Uterus (tissue), 2 donors: ENCODE measurements at regions not wholly inside any gene's neighbourhood (a gene's known extent, or its start where the extent isn't known, plus 50 kb on each side); places are given as distances from the start of the nearest gene placed in this dataset.

Experiments
- POLR2A ChIP-seq, 2 donors: fragments of 450-650 bp; IDR thresholded peaks; one replicate each; pipeline ENCODE4 v1.6.1; 2016; ENCODE audit warnings: antibody characterized with exemption in 2 of 2, mild to moderate bottlenecking in 1 of 2, moderate library complexity in 1 of 2
- TF ChIP-seq, protein P1 (sequence below), 4 experiments: fragments of 200-600 bp in 2 of 4; fragments of 450-650 bp in 2 of 4; sonication (generic) in 2 of 4; IDR thresholded peaks; one replicate each; pipeline ENCODE4 v1.5.1; 2016 to 2019; ENCODE audit warnings: antibody characterized with exemption in 4 of 4, mild to moderate bottlenecking in 2 of 4, moderate library complexity in 1 of 4

DNA sequence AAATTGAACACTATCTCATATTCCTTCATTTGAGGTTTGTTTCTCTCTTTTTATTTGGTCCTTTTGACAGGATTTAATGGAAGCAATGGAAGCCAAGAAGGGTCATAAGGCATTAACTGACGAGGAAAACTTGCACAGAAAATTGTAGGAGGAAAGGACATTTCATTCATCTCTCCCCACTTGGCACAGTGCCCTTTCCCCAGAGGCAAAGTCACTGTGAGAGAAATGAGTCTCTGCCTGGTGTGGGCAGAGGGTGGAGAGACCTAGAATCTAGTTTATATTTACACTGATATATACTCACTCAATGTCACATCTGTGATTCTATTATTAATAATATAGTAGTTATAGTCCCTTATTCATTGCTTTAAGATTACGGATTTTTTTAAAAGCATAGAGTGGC, 324.6 kb upstream of the IL12A start:
- TF ChIP-seq, protein P1, sequence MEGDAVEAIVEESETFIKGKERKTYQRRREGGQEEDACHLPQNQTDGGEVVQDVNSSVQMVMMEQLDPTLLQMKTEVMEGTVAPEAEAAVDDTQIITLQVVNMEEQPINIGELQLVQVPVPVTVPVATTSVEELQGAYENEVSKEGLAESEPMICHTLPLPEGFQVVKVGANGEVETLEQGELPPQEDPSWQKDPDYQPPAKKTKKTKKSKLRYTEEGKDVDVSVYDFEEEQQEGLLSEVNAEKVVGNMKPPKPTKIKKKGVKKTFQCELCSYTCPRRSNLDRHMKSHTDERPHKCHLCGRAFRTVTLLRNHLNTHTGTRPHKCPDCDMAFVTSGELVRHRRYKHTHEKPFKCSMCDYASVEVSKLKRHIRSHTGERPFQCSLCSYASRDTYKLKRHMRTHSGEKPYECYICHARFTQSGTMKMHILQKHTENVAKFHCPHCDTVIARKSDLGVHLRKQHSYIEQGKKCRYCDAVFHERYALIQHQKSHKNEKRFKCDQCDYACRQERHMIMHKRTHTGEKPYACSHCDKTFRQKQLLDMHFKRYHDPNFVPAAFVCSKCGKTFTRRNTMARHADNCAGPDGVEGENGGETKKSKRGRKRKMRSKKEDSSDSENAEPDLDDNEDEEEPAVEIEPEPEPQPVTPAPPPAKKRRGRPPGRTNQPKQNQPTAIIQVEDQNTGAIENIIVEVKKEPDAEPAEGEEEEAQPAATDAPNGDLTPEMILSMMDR (IDR thresholded peaks at IDR 0.05), result no peak
- TF ChIP-seq POLR2A (IDR thresholded peaks at IDR 0.05), result no peak
